ENCODE measurements at regions not wholly inside any gene's neighbourhood (a gene's known extent, or its start where the extent isn't known, plus 50 kb on each side); places are given as distances from the start of the nearest gene placed in this dataset.
A peak's percentile ranks its signal among the peaks of the same experiment; 100 is the strongest.

DNA sequence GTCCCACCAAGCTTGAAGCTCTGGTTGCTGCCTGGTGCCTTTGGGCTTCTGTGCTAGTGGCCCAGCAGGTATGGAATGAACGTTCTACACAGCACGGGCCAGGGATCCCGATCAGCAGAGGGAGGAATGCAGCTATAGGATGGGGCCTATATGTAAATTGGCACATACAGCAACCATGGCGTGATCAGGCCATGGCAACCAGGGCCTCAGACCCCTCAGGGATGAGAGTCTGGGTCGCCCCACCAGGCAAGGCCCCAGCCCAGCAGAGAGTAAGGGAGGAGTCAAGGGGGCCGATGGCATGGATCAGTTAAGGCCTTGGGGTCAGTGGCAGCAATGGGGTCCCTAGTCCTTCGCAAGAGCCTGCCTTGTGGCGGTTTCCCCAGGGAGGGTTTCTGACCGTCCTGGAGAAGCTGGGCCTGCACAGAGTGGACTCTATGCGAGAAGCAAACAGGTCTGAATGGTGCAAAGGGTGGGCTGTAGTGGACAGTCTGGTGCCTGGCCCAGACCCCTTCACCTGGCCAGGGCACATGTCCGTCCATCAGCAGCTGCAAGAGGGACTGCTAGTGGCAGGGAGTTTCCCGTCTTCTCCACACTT is 98.2 kb upstream of the SLC22A11 start:
- no peak for DNase-seq (ENCODE audit: low spot score)

- no peak for DNase-seq (ENCODE audit: low spot score)
Observed at GRCh38 chr11:64458997-64459396, 96.7 kb upstream of the SLC22A11 start.

DNA sequence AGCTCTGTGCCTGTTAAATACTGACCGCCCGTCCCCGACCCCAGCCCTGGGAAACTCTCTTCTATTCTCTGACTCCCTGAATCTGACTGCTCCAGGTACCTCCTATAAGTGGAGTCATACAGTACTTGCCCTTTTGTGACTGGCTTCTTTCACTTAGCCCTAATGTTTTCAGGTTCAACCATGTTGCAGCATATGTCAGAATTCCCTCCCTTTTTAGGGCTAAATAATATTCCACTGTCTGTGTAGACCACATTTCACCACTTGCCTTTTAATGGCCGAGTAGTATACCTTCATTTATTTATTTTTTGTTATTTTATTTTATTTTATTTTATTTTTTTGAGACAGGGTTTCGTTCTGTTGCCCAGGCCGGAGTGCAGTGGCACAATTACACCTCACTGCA is 96.1 kb upstream of the SLC22A11 start:
- DNase-seq (ENCODE audit: low spot score): no peak

GRCh38 chr11:64461081-64461480 is 94.7 kb upstream of the SLC22A11 start:
- DNase-seq (ENCODE audit: low spot score): no peak

GRCh38 chr11:64466115-64466718 is 89.5 kb upstream of the SLC22A11 start:
- no peak for DNase-seq (ENCODE audit: low spot score)

GRCh38 chr11:64469288-64469687 is 86.5 kb upstream of the SLC22A11 start:
- DNase-seq (ENCODE audit: low spot score): no peak

- no peak for DNase-seq (ENCODE audit: low spot score)
Observed at GRCh38 chr11:64472593-64473455, 82.9 kb upstream of the SLC22A11 start.

DNA sequence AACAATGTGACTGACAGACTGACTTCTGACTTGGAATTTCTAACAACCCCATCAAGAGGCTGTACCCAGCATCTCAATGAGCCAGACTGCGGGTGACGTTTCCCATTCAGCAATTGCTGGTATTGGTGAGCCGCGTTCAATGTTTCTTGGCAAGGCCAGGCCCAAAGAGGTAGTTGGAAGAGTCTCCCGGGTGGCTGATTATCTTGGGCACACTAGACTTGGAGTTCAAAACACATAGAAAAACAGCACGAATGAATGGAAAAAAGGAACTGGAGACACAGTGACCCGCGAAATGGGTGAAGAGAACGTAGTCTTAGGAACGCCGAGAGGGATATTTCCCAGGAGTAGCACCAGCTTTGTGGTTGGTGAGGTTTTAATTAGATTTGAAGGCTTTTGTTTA is 81.1 kb upstream of the SLC22A11 start:
- DNase-seq (ENCODE audit: low spot score): no peak

GRCh38 chr11:64475145-64475544 is 80.6 kb upstream of the SLC22A11 start:
- DNase-seq (ENCODE audit: low spot score): no peak

DNA sequence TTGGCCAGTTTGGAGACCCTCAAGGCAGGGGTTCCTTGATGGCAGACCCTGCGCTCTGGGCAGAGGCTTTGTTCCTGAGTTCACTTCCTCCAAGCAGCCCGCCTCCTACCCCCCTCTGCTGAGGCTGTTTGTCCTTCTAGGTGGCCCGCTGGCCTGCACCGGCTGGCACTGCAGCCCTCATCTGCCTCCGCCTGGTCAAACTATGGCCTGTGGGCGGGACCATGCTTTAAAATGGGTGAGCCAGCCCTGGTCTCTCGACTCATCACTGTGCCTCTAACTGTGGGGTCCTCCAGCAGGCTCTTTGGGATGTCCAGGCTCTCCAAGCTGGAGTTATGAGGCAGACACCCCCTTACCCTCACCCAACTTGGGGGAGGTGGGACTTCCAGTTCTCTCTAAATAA is 78.9 kb upstream of the SLC22A11 start:
- DNase-seq (ENCODE audit: low spot score): no peak

DNA sequence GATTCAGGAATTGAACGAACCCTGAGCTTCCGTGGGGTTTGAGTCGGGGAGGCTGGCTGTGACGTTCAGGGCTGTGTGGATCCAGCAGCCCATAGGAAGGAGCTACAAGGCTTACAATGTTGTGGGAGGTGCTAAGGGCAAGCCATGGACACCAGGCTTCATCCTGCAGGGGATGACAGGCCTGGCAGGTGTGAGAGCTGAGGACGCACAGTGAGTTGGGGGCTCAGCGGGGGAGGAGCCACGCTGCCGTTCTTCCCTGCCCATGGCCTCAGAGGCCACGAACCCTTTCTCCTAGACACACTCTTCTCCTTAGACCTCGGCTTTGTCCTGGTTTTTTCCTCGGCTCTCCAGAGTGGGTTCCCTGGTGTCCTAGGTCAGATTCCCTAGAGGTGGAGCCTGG is 78.1 kb upstream of the SLC22A11 start:
- DNase-seq (ENCODE audit: low spot score): no peak

- DNase-seq (ENCODE audit: low spot score): no peak
Observed at GRCh38 chr11:64482588-64482987, 73.2 kb upstream of the SLC22A11 start.

GRCh38 chr11:64484191-64485022 is 71.3 kb upstream of the SLC22A11 start:
- no peak for DNase-seq (ENCODE audit: low spot score)

DNA sequence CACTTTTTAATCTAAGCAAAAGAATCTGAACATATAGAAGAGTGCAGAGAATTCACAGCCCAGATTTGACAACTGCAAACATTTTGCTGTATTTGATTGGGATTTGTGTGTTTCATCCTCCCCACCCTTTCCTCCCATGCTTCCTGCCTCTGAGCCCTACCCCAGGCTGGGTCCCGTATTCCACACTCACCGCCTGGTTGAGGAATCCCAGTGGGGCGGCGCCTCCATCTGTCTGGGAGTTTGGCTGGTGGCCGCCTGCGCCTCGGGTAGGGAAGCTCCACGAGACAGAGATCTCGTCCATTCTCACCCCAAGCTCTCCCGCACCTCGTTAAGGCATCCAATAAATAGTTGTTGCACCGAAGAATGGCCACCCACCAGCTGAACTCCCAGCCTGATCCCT is 70.7 kb upstream of the SLC22A11 start:
- no peak for DNase-seq (ENCODE audit: low spot score)

DNA sequence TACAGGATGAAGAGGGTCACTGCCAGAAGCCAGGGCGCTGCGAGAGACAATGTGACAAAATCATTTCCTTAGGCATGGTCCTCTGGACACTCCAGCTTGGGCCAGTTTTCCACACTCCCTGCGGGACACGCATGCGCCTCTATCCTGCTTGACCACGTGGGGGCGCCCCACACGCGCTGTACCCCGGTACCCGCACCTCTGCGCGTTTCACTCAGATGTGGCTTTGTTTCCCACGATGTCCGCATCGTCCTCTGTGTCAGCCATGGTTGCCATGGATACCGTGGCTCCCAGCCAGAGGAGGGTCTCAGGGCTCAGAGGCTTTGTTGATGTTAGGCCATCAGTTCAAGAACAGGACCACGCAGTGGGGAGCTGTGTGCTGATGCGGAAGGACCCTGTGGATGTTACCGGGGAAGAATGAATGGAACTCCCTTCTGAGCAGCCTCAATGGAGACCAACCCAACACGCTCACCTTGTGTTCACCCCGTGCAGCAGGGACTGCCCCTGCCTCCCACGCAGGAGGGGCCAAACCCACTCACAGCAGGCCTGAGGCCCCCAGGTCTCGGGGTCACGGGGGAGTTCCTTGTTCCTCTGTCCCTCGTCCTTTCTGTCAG is 65.8 kb upstream of the SLC22A11 start:
- DNase-seq (ENCODE audit: low spot score): peak; percentile 32

DNA sequence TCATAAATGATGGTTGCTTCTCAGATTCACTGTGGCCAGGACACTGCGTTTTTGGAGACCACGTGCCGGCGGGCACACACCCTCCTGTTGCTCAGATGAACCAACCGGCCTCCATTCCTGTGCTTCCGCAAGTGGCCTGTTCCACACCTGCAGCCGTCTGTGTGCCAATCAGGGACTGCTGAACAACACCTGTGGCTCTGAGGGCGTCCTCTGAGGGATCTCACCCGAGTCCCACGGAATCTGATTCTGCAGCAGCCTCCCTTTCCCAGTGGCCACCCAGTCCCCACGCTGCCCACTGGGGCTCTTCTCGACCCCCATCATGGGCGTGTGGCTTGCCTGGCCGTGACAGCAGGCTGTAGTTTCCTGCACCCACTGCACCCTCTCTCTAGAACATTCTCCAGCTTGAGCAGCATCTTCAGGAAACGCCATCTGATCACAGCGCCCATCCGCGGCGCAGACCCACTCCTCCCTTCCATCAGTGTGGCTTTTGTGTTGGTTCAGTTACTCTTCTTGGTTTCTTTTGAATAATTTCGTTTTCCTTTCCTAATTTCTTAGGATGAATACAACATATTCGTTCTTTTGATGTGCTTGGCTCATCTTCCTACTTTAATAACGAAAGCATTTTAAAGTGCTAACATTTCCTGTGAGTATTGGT is 65.1 kb upstream of the SLC22A11 start:
- DNase-seq (ENCODE audit: low spot score): no peak

- DNase-seq (ENCODE audit: low spot score): no peak
Observed at GRCh38 chr11:64492561-64492960, 63.2 kb upstream of the SLC22A11 start.

- no peak for DNase-seq (ENCODE audit: low spot score)
Observed at GRCh38 chr11:64498136-64498535, 57.6 kb upstream of the SLC22A11 start.

GRCh38 chr11:64499261-64500004 is 56.3 kb upstream of the SLC22A11 start:
- DNase-seq (ENCODE audit: low spot score): no peak

DNA sequence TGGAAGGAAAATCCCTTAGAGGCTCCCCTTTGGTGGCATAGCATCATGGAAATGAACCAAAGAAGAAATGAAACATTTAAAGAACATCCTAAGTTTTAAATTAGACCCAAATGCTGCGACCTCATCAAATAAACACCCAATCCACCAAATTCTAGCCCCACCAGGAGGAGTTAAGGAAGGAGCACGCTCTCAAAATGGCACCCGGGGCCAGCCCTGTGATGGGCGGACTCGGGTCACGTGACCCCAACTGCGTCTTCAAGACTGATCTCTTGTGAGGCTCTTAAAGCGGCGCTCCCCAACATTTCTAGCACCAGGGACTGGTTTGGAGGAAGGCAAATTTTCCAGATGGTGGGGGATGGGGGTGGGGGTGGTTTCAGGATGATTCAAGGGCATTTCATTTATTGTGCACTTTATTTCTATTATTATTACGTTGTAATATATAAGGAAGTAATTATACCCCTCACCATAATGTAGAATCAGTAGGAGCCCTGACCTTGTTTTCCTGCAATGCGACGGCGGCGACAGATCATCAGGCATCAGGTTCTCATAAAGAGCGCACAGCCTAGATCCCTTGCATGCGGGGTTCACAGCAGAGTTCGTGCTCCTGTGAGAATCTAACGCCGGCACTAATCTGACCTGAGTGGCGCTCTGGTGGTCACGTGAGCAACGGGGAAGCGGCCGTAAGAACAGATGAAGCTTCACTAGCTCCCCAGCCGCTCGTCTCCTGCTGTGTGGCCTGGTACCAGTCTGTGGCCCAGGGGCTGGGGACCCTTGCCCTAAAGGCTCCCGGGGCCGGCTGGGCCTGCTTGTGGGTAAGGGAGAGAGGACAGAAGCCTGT is 55.3 kb upstream of the SLC22A11 start:
- no peak for DNase-seq (ENCODE audit: low spot score)
